HEK293 (cell line): ENCODE measurements at regions not wholly inside any gene's neighbourhood (a gene's known extent, or its start where the extent isn't known, plus 50 kb on each side); places are given as distances from the start of the nearest gene placed in this dataset.

Experiments
- CTCF ChIA-PET: fragments of 350-600 bp; formaldehyde crosslinking; extraction: SDS; loops from one replicate; lab custom pipeline; 2021; ENCODE audit warnings: antibody characterized with exemption; lab: Yijun Ruan, JAX
- POLR2A ChIA-PET: fragments of 300-600 bp; formaldehyde crosslinking; extraction: SDS; loops from one replicate; lab custom pipeline; 2020; ENCODE audit warnings: antibody characterized with exemption, inconsistent platforms; lab: Yijun Ruan, JAX
- H3K27ac ChIP-seq: fragments of 200-500 bp; sonication (Bioruptor generic); 2 replicates; pipeline ENCODE4 v1.5.1; 2014; ENCODE audit warnings: low read depth, low read length, control low read depth, inconsistent platforms; ENCODE audit errors: extremely low read depth
- H3K36me3 ChIP-seq, 2 experiments: fragments of 200-500 bp in 1 of 2; sonication (Bioruptor generic) in 1 of 2; 1 replicate in 1 of 2; 2 replicates in 1 of 2; pipeline ENCODE4 v1.5.1; 2014 to 2017; ENCODE audit warnings: inconsistent platforms in 2 of 2, low read length in 2 of 2; ENCODE audit not compliant: control insufficient read depth in 2 of 2, insufficient read depth in 1 of 2
- H3K4me1 ChIP-seq: fragments of 200-500 bp; sonication (Bioruptor generic); 2 replicates; pipeline ENCODE4 v1.5.1; 2014; ENCODE audit warnings: mild to moderate bottlenecking, low read length, inconsistent platforms; ENCODE audit not compliant: control insufficient read depth, insufficient read depth
- H3K4me3 ChIP-seq: 2 replicates; pipeline ENCODE4 v1.5.1; 2011; ENCODE audit warnings: low read depth, mild to moderate bottlenecking, control low read depth, low read length, moderate library complexity
- H3K9me3 ChIP-seq: fragments of 200-500 bp; sonication (Bioruptor generic); 2 replicates; pipeline ENCODE4 v1.5.1; 2014; ENCODE audit warnings: low read depth, low read length, inconsistent platforms; ENCODE audit not compliant: control insufficient read depth, insufficient read depth
- HOXC10 ChIP-seq: sonication (generic); formaldehyde crosslinking; IDR thresholded peaks from 2 replicates; pipeline ENCODE4 v1.8.1; 2023; ENCODE audit warnings: mild to moderate bottlenecking, missing genetic modification reagents
- MYNN ChIP-seq: fragments of 450-650 bp; formaldehyde crosslinking; IDR thresholded peaks from 2 replicates; pipeline ENCODE4 v1.5.1; 2016; ENCODE audit warnings: missing biosample characterization, missing genetic modification characterization, borderline replicate concordance
- TCF7L2 ChIP-seq: IDR thresholded peaks from 2 replicates; pipeline ENCODE4 v1.6.1; 2011; ENCODE audit warnings: low read depth, mild to moderate bottlenecking, inconsistent platforms, low read length, moderate library complexity, borderline replicate concordance
- WT1 ChIP-seq: fragments of 450-650 bp; formaldehyde crosslinking; IDR thresholded peaks from 2 replicates; pipeline ENCODE4 v1.5.1; 2016; ENCODE audit warnings: missing biosample characterization, missing genetic modification characterization
- ZBTB48 ChIP-seq: fragments of 450-650 bp; formaldehyde crosslinking; IDR thresholded peaks from 2 replicates; pipeline ENCODE4 v1.5.1; 2016; ENCODE audit warnings: missing biosample characterization, missing genetic modification characterization
- ZNF16 ChIP-seq: fragments of 450-650 bp; formaldehyde crosslinking; IDR thresholded peaks from 2 replicates; pipeline ENCODE4 v1.5.1; 2016; ENCODE audit warnings: low read depth, missing biosample characterization, missing genetic modification characterization
- ZNF266 ChIP-seq: fragments of 450-650 bp; formaldehyde crosslinking; IDR thresholded peaks from 2 replicates; pipeline ENCODE4 v1.5.1; 2016; ENCODE audit warnings: missing biosample characterization, missing genetic modification characterization, low read depth
- ZNF324 ChIP-seq: fragments of 450-650 bp; formaldehyde crosslinking; IDR thresholded peaks from 2 replicates; pipeline ENCODE4 v1.5.1; 2016; ENCODE audit warnings: missing biosample characterization, missing genetic modification characterization
- ZNF350 ChIP-seq: fragments of 450-650 bp; formaldehyde crosslinking; IDR thresholded peaks from 2 replicates; pipeline ENCODE4 v1.5.0; 2017; ENCODE audit warnings: missing biosample characterization, mild to moderate bottlenecking, missing genetic modification characterization
- ZNF37A ChIP-seq: fragments of 450-650 bp; IDR thresholded peaks from 2 replicates; pipeline ENCODE4 v1.5.1; 2018; ENCODE audit warnings: missing biosample characterization, missing genetic modification characterization
- ZNF391 ChIP-seq: fragments of 450-650 bp; formaldehyde crosslinking; IDR thresholded peaks from 2 replicates; pipeline ENCODE4 v1.5.1; 2016; ENCODE audit warnings: low read depth, missing biosample characterization, missing genetic modification characterization, borderline replicate concordance
- ZNF416 ChIP-seq: fragments of 450-650 bp; formaldehyde crosslinking; IDR thresholded peaks from 2 replicates; pipeline ENCODE4 v1.5.1; 2016; ENCODE audit warnings: missing biosample characterization, missing genetic modification characterization
- ZNF514 ChIP-seq: fragments of 450-650 bp; formaldehyde crosslinking; IDR thresholded peaks from 2 replicates; pipeline ENCODE4 v1.5.1; 2016; ENCODE audit warnings: missing biosample characterization, missing genetic modification characterization
- ZNF530 ChIP-seq: fragments of 450-650 bp; formaldehyde crosslinking; IDR thresholded peaks from 2 replicates; pipeline ENCODE4 v1.5.1; 2016; ENCODE audit warnings: low read depth, missing biosample characterization, missing genetic modification characterization
- ZNF560 ChIP-seq: fragments of 450-650 bp; formaldehyde crosslinking; IDR thresholded peaks from 2 replicates; pipeline ENCODE4 v1.5.1; 2017; ENCODE audit warnings: missing biosample characterization, missing genetic modification characterization, borderline replicate concordance
- ZNF707 ChIP-seq: fragments of 450-650 bp; formaldehyde crosslinking; IDR thresholded peaks from 2 replicates; pipeline ENCODE4 v1.5.1; 2016; ENCODE audit warnings: missing biosample characterization, missing genetic modification characterization
- TF ChIP-seq, protein P1 (sequence below): fragments of 450-650 bp; formaldehyde crosslinking; IDR thresholded peaks from 2 replicates; pipeline ENCODE4 v1.5.1; 2016; ENCODE audit warnings: missing biosample characterization, missing genetic modification characterization
- TF ChIP-seq, protein P2 (sequence below): fragments of 450-650 bp; formaldehyde crosslinking; IDR thresholded peaks from 2 replicates; pipeline ENCODE4 v1.5.1; 2016; ENCODE audit warnings: missing biosample characterization, missing genetic modification characterization
- TF ChIP-seq, protein P3 (sequence below): fragments of 450-650 bp; formaldehyde crosslinking; optimal IDR thresholded peaks from 2 replicates; pipeline ENCODE3; 2016; ENCODE audit warnings: missing biosample characterization, mild to moderate bottlenecking, missing genetic modification characterization
- TF ChIP-seq, protein P4 (sequence below): fragments of 450-650 bp; IDR thresholded peaks from 2 replicates; pipeline ENCODE4 v1.5.1; 2018; ENCODE audit warnings: missing biosample characterization, mild to moderate bottlenecking, missing genetic modification characterization
- TF ChIP-seq, protein P5 (sequence below): fragments of 450-650 bp; formaldehyde crosslinking; IDR thresholded peaks from 2 replicates; pipeline ENCODE4 v1.5.1; 2017; ENCODE audit warnings: missing biosample characterization, mild to moderate bottlenecking, missing genetic modification characterization, moderate library complexity

DNA sequence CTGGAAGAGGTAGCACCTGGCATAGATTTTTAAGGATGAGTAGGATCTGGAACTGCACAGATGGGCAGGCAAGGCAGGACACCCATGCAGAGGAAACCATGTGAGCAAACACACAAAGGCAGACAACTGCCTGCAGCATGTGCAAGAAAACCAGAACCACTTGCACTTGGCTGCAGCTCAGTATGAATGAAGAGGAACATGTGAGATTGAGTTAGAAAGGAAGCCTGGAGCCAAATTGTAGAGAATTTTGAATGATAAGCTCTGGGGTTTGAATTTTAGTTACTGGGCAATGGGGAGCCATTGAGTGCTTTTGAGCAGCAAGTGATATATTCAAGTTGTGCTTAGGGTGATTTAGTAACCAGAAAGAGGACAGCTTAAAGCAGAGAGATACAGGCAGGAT, 583.4 kb downstream of the SOX6 start:
- ChIA-PET CTCF (interaction anchor here (0.6 to 1.8 kb wide), 8 partner anchors 12 to 954 kb away, joined by 3 to 5 read pairs (median 4); no protein-coding TSS in a partner anchor), POLR2A (no interaction called here)
- Histone ChIP-seq H3K27ac (no peak overlapping the region), H3K36me3 (no peaks in the 10 kb centered on the region), H3K9me3 (no peaks in the 10 kb centered on the region), H3K4me3 (no peak overlapping the region), H3K4me1 (no peaks in the 10 kb centered on the region)
- TF ChIP-seq ZNF16 (tag by site-specific recombination) (0 out of 2 replicates have a peak, but pooled peaks have one; percentile 30), ZNF37A (no peak)

DNA sequence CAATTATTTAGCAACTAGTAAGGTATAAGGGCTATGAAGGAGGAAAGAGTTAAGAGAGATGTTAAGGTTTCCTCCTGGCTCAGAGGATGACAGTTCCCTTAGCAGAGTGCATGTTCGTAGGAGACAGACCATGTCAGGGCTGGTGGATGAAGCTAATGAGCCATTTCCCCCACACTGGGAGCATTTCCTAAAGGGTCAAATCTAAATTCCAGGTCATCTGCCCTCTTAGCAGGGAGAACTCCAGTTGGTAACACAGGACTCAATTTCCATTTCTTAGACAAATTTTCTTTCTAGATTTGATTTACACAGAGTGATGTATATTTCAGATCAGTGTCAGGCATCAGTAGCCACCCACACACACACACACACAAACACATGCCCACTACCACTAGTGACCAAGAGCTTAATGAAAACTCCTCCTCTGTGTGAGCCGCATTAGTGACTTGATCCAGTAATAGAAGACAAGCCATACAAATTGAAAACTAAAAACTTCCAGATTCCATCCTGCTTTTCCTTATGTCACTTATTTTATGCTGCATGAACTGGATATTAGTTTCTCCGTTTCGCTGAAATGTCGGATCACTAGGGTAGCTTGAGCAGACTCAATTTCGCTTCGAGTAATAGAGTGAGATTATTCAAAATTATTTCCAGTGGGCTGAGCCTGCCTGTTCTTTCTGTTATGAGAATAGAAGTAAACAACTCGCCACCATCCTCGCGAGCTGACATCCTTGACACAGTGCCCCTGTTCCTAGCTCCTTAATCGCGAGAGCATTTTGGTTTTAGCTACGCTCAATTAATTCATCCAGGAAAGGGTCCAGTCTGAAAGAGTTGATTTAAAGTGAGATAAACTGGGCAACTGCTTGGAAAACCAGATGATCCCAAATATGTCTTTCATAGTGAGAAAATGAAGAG, 582.6 kb downstream of the SOX6 start:
- no peak overlapping the region for H3K4me3 ChIP-seq
- ChIA-PET CTCF (interaction anchor here (0.6 to 1.7 kb wide), 10 partner anchors 31 to 954 kb away, joined by 3 to 5 read pairs (median 3); no protein-coding TSS in a partner anchor), POLR2A (interaction anchor here (0.6 kb wide), 1 partner anchor 967 kb away, joined by 3 read pairs; no protein-coding TSS in a partner anchor)
- no peak overlapping the region for H3K27ac ChIP-seq
- no peaks in the 10 kb centered on the region for H3K9me3 ChIP-seq
- no peak for TF ChIP-seq ZNF391 (tag by site-specific recombination)
- TF ChIP-seq ZNF530 (tag by site-specific recombination) = no peak
- no peak for TF ChIP-seq ZBTB48 (tag by site-specific recombination)
- TF ChIP-seq ZNF416 = no peak
- TF ChIP-seq TCF7L2 = no peak
- TF ChIP-seq ZNF560 (tag by site-specific recombination) = no peak
- TF ChIP-seq WT1 (tag by site-specific recombination) = no peak
- TF ChIP-seq, protein P1, sequence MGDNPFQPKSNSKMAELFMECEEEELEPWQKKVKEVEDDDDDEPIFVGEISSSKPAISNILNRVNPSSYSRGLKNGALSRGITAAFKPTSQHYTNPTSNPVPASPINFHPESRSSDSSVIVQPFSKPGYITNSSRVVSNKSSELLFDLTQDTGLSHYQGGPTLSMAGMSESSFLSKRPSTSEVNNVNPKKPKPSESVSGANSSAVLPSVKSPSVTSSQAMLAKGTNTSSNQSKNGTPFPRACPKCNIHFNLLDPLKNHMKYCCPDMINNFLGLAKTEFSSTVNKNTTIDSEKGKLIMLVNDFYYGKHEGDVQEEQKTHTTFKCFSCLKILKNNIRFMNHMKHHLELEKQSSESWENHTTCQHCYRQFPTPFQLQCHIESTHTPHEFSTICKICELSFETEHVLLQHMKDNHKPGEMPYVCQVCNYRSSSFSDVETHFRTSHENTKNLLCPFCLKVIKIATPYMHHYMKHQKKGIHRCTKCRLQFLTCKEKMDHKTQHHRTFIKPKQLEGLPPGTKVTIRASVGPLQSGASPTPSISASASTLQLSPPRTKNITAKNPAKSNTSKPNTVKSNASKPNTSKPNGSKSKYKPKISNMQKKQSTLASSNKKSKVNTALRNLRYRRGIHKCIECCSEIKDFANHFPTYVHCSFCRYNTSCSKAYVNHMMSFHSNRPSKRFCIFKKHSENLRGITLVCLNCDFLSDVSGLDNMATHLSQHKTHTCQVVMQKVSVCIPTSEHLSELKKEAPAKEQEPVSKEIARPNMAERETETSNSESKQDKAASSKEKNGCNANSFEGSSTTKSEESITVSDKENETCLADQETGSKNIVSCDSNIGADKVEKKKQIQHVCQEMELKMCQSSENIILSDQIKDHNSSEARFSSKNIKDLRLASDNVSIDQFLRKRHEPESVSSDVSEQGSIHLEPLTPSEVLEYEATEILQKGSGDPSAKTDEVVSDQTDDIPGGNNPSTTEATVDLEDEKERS (tag by site-specific recombination) = no peak
- TF ChIP-seq, protein P2, sequence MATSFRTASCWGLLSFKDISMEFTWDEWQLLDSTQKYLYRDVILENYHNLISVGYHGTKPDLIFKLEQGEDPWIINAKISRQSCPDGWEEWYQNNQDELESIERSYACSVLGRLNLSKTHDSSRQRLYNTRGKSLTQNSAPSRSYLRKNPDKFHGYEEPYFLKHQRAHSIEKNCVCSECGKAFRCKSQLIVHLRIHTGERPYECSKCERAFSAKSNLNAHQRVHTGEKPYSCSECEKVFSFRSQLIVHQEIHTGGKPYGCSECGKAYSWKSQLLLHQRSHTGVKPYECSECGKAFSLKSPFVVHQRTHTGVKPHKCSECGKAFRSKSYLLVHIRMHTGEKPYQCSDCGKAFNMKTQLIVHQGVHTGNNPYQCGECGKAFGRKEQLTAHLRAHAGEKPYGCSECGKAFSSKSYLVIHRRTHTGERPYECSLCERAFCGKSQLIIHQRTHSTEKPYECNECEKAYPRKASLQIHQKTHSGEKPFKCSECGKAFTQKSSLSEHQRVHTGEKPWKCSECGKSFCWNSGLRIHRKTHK (tag by site-specific recombination) = no peak
- TF ChIP-seq HOXC10 (CRISPR knock-in tag) = no peak
- no peak for TF ChIP-seq ZNF514
- TF ChIP-seq MYNN (tag by site-specific recombination) = no peak
- TF ChIP-seq, protein P3, sequence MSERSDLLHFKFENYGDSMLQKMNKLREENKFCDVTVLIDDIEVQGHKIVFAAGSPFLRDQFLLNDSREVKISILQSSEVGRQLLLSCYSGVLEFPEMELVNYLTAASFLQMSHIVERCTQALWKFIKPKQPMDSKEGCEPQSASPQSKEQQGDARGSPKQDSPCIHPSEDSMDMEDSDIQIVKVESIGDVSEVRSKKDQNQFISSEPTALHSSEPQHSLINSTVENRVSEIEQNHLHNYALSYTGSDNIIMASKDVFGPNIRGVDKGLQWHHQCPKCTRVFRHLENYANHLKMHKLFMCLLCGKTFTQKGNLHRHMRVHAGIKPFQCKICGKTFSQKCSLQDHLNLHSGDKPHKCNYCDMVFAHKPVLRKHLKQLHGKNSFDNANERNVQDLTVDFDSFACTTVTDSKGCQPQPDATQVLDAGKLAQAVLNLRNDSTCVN (tag by site-specific recombination) = no peak
- TF ChIP-seq ZNF350 (tag by site-specific recombination) = no peak
- no peak for TF ChIP-seq ZNF707 (tag by site-specific recombination)
- TF ChIP-seq ZNF266 (tag by site-specific recombination) = no peak
- no peak for TF ChIP-seq ZNF324 (tag by site-specific recombination)
- TF ChIP-seq, protein P4, sequence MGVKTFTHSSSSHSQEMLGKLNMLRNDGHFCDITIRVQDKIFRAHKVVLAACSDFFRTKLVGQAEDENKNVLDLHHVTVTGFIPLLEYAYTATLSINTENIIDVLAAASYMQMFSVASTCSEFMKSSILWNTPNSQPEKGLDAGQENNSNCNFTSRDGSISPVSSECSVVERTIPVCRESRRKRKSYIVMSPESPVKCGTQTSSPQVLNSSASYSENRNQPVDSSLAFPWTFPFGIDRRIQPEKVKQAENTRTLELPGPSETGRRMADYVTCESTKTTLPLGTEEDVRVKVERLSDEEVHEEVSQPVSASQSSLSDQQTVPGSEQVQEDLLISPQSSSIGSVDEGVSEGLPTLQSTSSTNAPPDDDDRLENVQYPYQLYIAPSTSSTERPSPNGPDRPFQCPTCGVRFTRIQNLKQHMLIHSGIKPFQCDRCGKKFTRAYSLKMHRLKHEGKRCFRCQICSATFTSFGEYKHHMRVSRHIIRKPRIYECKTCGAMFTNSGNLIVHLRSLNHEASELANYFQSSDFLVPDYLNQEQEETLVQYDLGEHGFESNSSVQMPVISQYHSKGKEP (tag by site-specific recombination) = no peak
- TF ChIP-seq, protein P5, sequence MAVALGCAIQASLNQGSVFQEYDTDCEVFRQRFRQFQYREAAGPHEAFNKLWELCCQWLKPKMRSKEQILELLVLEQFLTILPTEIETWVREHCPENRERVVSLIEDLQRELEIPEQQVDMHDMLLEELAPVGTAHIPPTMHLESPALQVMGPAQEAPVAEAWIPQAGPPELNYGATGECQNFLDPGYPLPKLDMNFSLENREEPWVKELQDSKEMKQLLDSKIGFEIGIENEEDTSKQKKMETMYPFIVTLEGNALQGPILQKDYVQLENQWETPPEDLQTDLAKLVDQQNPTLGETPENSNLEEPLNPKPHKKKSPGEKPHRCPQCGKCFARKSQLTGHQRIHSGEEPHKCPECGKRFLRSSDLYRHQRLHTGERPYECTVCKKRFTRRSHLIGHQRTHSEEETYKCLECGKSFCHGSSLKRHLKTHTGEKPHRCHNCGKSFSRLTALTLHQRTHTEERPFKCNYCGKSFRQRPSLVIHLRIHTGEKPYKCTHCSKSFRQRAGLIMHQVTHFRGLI (tag by site-specific recombination) = no peak
- H3K4me1 ChIP-seq = no peaks in the 10 kb centered on the region
- no peaks in the 10 kb centered on the region for H3K36me3 ChIP-seq
